GM21528 (cell line): ENCODE measurements at regions not wholly inside any gene's neighbourhood (a gene's known extent, or its start where the extent isn't known, plus 50 kb on each side); places are given as distances from the start of the nearest gene placed in this dataset.

Source experiments
- ATAC-seq: cut with Tn5 transposase; IDR thresholded peaks from one replicate; pipeline ENCODE4 v1.9.1; 2021; ENCODE audit warnings: mild to moderate bottlenecking, moderate library complexity; ENCODE audit not compliant: unreplicated experiment, low FRiP score

- no peak for ATAC-seq
Observed at GRCh38 chr6:23089981-23090380, 520.6 kb downstream of the HDGFL1 start.

GRCh38 chr6:23091795-23092194 lies 522.4 kb downstream of the HDGFL1 start:
- no peak for ATAC-seq

GRCh38 chr6:23096876-23097275 lies 527.5 kb downstream of the HDGFL1 start:
- no peak for ATAC-seq

- ATAC-seq, result no peak
Observed at GRCh38 chr6:23097566-23097965, 528.2 kb downstream of the HDGFL1 start.

- no peak for ATAC-seq
Observed at GRCh38 chr6:23106951-23107350, 537.6 kb downstream of the HDGFL1 start.

GRCh38 chr6:23111984-23112383 lies 542.6 kb downstream of the HDGFL1 start:
- no peak for ATAC-seq

GRCh38 chr6:23114812-23115504 lies 545.6 kb downstream of the HDGFL1 start:
- no peak for ATAC-seq

GRCh38 chr6:23137611-23138010 lies 568.2 kb downstream of the HDGFL1 start:
- ATAC-seq, result no peak

- no peak for ATAC-seq
Observed at GRCh38 chr6:23140871-23141270, 571.5 kb downstream of the HDGFL1 start.

- no peak for ATAC-seq
Observed at GRCh38 chr6:23145781-23146180, 576.4 kb downstream of the HDGFL1 start.

GRCh38 chr6:23154159-23154558 lies 584.8 kb downstream of the HDGFL1 start:
- no peak for ATAC-seq

- no peak for ATAC-seq
Observed at GRCh38 chr6:23170049-23170448, 600.7 kb downstream of the HDGFL1 start.

GRCh38 chr6:23173234-23173633 lies 603.9 kb downstream of the HDGFL1 start:
- no peak for ATAC-seq

- no peak for ATAC-seq
Observed at GRCh38 chr6:23174781-23175361, 605.5 kb downstream of the HDGFL1 start.

GRCh38 chr6:23175391-23175790 lies 606.0 kb downstream of the HDGFL1 start:
- no peak for ATAC-seq

GRCh38 chr6:23176471-23176870 lies 607.1 kb downstream of the HDGFL1 start:
- no peak for ATAC-seq

GRCh38 chr6:23176883-23177282 lies 607.5 kb downstream of the HDGFL1 start:
- no peak for ATAC-seq

- ATAC-seq, result no peak
Observed at GRCh38 chr6:23177806-23178205, 608.4 kb downstream of the HDGFL1 start.

GRCh38 chr6:23179994-23180393 lies 610.6 kb downstream of the HDGFL1 start:
- no peak for ATAC-seq

GRCh38 chr6:23180504-23181293 lies 611.3 kb downstream of the HDGFL1 start:
- no peak for ATAC-seq

- ATAC-seq, result no peak
Observed at GRCh38 chr6:23181356-23182110, 612.2 kb downstream of the HDGFL1 start.
